CD4-positive, alpha-beta T cell treated with Interferon gamma for 1 hour (primary cell): ENCODE measurements at regions not wholly inside any gene's neighbourhood (a gene's known extent, or its start where the extent isn't known, plus 50 kb on each side); places are given as distances from the start of the nearest gene placed in this dataset.

Experiments used
- DNase-seq: peaks from one replicate; pipeline ENCODE4 v3.0.0-alpha.2; 2020

DNA sequence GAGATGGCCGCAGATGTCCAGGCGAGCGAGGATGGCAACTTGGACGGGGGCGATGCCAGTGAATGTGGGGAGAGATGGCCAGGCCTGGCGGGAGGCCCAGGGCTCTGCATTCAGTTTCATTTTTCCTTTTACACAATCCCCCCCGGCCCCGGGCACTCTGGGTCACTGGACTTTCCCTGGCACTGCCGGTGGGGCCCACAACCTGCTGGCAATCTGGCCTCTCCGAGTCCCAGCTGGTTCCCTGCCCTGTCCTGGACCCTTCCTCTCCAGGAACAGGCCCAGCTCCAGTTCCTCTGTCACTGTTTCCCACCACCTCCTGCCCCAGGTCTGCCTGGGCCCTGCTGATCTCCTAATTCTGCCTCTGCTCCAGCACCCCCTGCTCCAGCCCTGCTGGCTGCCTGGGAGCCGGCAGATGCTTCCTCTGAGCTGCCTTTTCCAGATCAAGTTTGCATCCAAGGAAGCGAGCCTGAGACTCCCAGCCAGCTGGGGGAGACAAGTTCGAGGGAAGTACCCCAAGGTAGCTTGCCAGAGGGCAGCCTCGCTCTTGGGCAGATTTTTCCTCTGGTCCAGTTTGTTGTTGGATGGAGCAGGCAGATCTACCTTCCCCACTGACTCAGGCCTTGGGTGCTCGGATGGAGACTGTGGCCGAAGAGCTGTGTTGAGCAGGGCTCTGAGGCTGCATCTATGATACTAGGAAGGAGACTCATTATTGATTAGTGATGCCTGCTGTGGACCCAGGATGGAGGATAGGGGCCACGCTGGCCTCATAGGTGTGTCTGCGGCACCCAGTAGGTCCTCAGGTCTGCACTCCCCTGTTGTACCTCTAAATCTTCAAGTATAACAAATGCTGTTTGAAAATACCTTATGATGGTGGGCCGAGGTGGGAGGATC lies 83.2 kb downstream of the CEBPB start:
- DNase-seq = no peak

DNA sequence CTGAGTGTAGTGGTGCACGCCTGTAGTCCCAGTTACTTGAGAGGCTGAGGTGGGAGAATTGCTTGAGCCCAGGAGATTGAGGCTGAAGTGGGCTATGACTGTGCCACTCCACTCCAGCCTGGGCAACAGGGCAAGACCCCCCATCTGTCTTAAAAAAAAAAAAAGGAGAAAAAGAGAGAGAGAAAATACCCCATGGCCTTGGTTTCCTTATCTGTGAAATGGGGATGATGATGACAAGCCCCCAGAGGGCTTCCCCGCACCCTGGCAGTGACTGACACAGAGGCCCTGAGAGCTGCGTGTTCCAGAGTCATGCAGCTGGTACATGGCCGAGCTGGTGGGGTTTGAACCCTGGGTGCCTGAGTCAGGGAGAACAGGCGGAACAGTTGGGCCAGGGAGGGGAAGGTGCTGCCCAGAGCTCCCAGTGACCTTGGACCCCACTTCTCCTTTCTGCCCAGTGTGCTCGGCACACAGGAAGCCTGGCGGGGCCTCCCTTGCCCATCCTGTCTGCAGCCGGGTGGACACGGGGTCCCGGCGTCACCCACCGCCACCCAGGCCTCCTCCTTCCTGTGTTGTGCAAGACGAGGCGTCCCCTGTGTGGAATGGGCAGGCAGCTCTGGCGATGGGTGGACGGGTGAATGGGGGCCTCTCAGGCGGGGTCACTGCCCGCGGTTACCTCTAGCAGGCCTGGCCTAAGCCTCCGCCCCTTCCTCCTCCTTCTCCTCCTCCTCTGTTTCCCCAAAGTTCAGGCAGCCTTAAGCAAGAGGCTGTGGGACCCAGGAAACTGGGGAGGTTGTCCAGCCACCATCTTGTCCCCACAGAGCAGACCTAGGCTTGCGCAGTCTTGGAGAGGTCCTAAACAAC lies 84.2 kb downstream of the CEBPB start:
- DNase-seq = peak; percentile 89

DNA sequence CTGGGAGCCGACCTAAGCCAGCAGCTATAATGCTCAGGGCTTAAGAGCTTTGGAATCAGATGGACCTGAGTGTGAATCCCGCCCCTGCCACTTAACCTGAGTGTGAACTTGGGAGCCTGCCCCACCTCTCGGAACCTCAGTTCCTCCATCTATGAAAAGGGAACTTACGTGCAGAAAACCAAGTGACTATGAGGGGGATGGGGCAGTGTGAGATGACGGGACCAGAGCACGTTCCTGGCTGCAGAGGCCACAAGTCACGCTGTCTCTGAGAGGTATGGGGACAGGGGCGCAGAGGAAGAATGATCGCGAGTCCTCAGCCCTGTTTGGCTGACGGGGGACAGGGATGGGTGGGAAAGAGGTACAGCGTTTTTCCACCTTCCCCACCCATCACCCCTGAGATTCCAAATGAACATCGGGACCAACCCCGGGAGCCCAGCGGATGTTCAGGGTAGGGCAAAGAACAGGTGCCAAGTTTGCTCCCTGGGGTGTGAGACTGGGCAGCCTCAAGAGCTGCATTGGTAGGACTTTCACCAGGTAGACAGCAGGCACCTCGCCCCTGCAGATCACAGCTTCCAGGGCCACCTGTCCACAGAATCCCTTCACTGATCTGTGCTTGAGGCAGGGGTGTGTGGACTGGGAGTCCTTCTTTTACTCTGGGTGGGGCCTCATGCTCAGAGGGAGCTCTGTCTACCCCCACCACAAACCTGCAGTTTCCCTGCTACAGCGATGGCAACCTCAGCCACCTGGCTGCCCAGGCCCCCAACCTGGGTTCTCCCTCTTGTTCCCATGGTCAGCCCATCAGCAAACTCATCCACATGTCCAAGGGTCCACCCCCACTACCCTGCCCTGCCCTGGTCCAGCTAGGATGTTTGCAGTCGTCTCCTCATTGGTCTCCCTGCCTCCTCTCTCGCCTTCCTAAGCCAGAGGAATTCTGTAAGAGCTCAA lies 85.8 kb downstream of the CEBPB start:
- DNase-seq = peak; percentile 64

DNA sequence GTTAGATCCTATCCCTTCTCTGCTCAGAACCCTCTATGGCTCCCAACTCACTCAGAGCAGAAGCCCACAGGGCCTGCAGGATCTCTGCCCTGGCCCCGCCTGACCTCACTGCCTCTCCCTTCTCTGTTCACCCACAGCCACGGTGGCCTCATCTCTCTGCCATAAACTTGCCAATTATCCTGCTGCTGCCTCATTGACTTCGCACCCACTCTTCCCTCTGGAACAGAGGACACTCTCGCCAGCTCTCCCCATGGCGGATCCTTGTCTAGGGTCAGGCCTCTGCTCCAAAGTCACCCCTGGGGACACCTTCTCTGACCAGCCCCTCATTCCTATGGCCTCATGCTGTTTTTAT lies 86.4 kb downstream of the CEBPB start:
- no peak for DNase-seq

DNA sequence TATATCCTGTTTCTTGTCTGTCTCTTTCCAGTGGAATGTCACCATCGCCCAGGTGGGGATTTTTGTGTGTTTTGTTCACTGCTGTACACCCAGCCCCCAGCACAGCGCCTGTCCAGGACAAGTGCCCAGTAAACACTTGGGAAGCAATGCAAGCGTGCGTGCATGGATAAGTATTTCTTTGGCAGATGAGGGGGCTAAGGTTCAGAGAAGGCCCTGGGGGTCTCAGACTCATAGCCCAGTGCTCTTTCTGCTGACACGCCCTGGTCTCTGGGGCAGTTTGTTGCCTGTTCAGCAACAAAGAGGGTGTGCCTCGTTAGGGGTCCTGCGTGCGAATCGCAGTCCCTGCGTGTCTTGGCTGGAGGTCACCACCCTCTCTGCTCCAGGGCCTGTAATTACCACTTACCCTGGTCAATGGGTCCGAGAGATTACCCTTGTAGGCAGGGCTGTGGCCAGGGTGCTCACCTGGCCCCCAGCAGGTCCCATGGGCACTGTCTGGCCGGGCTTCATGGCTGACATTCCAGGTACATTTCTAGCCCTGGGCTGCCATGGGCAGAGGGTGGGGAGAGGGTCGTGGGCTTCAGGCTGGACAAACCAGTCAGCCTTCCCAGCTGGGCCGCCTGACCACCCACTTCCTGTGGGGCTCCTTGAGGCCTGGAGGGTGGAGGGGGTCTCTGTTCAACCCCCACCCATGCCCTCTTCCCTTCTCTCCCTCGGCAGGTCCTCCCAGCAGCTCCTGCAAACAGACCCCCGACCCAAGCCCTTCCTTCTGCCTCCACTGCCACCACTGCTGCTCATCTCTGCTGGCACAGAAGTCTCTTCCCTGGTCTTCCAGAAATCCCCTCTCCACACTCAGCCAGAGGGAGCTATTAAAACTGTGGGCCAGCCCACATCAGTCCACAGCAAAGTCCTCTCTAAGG lies 87.1 kb downstream of the CEBPB start:
- DNase-seq = no peak

DNA sequence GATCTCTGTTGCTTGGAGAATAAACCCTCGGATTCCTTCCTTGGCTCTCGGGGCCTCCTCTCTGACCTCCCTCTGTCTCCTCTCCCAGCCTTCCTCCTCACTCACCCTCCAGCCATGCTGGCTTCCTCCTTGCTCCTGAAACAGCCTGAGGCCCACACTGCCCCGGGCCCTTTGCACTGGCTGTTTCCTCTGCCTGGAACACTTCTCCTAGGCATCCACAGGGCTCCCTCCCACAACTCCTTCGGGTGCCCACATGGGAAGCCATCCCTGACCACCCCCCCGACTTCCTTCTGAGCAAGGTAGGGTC lies 87.7 kb downstream of the CEBPB start:
- DNase-seq = no peak

DNA sequence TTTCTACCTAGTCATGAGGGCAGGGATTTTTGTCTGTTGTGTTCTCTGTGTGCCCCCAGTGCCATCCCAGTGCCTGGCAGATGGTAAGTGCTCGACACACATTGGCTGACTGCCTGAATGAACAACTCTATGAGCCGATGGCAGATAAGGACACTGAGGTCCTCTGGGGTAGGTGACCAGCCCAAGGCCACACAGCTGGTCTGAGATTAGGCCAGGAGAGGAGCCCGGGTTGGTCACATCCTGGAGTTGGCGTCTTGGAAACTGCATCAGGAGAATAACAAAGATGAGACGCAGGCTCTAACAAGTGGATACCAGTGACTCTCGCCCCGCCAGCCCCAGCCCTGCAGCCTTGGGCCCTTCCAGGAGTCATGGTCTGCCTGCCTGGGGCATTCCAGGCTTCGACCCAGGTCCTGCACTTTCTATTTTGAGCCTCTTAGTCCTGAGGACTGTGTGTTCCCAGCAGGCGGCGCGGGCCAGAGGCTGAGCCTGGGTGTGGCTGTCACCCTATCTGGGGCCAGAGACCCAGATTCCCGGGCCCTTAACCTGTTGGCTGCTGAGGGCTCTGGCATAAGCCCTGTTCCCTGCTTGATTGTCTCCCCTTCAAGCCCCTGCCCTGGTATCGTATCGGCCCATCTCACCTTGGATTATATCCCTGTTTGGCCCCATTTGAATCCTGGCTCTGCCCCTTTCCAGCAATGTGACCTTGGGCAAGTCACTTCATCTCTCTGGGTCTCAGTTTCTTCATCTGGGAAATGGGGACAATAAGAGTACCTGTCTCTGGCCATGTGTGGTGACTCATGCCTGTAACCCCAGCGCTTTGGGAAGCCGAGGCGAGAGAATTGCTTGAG lies 88.3 kb downstream of the CEBPB start:
- DNase-seq = no peak

DNA sequence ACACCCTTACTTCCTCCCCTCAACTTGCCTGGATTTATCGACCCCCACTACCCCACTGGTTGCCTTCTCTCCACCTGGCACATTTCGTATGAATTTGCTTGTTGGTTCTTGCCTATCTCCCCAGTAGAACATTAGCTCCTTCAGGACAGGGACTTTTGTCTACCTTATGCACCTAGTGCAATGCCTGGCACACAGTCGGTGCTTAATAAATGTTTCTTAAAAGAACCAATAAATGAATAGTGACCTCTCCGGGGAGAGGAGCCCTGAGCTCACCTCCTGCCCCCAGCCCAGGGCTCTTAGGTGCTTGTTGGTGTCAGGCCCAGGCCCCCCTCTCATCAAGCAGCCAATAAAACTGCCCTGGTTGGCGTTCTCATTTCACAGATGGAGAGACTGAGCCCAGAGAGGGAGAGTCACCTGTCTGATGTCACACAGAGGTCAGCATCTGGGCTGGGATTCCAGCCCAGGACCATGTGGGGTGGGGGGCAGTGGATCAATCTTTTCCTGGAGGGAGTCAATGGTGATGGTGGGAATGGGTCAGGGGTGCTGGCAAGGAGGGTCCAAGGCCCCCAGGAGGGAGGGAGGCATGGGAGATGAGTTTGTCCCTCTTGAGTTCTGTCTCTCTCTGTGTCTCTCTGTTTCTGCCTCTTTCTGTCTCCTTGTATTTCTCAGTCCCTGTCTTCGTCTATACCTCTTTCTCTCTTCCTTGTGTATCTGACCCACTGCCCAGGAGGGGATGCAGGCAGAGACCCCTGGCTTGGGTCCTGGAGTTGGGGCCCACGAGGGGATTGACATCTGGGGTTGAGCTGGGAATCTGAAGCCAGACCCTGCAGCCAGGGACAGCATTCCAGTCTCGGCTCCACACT lies 89.6 kb downstream of the CEBPB start:
- no peak for DNase-seq

DNA sequence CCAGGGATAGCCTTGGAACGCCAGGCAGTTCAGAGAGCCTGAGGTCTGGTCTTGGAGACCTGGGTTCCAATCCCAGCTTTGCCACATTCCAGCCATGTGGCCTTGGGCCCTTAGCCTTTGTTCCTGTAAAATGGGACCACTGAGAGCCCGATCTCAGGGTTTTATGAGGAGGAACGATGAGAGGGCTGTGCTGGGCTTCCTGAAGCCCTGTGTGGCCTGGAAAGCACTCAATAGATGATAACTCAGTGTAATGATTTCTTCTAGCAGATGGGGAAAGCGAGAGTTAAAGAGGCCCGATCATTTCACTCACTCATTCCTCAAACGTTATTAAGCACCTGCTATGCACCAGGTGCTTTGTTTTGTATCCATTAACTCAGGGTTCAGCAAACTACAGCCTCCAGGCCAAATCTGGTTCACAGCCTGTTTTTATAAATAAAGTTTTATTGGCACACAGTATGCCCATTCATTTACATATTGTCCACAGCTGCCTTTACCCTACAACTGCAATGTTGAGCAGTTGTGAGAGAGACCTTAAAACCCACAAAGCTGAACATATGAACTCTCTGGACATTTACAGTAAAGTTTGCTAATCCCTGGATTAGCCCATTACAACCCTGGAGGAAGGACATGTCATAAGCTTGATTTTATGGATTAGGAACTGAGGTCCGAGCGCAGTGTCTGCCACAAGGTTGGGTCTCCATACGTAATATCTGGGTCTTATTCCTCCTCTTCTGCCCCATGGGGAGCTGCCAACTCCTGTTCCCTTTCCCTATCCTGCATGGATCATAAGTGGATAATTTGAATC lies 90.4 kb downstream of the CEBPB start:
- no peak for DNase-seq

DNA sequence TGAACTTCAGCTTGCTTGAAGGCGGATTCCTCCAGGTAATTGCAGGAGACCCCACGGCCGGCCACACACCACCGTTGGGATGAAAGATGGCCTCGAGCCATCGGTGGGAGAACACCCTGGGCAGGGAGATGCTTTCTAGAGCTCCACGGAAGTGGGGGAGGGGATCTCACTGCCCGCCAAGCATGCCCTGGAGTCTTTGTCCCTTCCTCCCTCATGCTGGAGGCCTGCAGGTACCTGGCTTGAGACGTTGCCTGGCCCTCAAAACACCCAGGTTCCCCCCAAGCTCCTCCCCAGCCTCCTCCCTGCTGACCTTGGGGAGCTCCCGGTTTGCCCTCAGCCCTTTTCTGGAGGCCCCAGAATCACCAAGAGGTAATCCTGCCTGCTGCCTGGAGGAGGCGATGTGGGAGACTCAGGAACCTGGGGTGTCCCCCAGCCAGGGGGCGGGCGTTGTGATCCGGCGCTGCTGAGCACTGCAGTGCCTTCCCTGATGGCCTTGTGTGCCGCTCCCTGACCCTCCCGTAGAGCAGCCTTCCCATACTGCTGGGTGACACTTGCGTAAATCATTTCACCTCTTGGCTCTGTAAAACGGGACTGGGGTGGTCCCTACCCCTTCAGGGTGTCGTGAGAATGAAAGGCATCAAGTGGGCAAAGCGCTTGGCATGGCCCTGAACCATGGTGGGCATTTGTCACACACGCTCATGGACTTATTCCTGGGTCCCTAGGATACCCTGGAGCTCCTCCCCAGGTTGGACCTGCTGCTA lies 91.4 kb downstream of the CEBPB start:
- DNase-seq = no peak

DNA sequence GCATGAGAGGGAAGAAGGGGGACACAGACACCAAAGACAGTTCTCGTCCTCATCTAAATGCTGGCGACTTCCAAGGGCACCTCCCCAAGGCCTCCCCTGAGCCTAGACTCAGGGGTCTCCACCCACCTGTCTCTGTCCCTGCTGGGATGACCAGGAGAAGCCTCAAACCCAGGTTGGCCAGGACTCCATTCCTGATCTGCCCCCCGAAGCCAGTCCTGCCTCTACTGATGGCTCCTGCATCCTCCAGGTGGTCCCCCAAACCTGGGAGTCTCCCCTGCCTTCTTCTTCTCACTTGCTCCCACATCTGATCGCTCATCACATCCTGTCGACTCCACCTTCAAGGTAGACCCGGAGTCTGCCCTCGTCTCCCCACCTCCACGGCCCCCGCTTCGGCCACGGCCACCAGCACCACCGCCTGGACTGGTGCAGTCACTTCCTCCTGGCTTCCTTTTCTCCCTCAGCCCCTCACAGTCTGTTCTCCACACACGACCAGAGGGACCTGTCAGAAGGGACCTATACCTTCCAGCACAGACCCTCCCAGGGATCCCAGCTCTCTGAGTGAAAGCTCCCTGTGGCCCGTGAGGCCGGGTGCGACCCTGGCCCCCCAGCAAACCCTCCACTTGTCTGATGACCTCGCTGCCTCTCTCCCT lies 92.1 kb downstream of the CEBPB start:
- no peak for DNase-seq

DNA sequence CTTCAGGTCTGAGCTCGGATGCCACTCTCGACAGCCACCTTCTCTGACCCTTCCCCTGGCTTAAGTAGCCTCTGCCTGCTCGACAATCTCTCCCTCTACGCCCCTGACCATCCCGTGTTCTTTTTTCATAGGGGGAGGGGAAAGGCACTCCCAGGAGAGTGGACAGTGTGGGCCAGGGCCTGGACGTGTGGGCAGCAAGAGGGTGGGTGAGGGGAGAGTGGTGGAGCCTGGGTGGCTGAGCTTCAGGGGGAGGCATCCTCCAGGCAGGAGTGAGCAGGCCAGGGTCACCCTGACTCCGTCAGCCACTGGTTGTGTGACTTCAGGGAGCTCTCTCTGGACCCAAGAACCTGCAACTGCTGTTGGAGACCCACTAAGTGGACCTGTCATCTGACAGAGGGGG lies 92.7 kb downstream of the CEBPB start:
- DNase-seq = no peak

DNA sequence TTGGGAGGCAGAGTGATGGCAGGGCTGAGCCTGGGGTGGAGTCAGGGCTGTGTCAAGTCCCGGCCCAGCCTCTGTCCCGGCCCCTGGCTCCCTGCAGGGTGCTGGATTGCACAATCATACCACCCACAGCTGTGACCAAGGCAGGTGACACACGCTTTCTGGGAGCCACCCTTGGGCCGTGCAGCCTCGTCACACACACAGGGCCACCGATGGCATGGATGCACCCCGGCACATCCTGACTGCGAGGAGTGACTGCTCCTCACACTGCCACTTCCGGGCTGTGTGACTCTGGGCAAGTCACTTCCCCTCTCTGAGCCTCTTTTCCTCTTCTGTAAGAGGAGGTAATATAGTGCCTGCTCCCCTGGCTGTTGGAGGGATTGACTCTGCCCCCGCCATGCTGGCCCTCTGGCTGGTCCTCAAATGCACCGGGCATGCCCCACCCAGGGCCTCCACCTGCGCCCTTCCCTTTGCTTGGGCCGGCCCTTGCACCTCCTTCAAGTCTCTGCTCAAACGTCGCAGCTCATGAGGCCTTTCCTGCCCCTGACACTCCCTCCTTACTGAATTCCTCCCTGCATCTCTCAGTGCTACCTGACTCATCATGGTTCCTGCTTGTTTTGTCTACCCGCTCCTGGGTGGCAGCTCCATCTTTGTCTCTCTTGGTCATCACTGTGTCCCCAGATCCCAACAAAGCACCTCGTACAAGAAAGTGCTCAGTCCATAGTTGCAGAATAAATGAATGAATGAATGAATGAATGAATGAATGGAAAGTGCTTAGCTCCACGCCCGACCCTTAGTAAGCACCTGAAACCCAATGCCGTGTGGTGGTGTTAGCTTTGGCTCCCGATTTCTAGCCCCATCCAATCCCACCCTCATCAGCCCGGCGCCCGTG lies 93.5 kb downstream of the CEBPB start:
- peak; percentile 84 for DNase-seq

DNA sequence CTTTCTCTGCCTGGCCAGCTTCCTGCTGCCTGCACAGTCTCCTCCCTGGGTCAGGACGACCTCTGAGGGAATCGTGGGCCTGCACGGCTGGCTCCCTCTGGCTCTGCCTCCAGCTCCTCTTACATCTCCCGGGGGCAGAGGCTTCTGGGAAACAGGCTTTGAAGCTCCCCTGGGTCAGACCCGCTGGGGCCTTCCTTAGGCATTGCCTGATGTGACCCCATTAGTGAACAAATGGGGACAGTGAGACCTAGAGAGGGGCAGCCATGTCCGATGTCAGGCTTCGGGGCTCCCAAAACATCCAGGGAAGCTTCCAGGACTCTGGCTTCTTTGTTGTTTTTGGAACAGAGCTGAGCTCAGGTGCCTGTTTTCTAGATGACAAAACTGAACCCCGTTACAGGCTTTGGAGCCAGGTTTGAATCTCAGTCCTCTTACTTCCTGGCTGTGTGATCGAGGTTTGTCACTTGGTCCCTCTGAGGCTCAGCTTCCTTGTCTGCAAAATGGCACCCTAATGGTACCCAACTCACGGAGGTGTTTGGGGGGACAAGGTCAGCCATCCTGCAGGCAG lies 94.3 kb downstream of the CEBPB start:
- DNase-seq = no peak

DNA sequence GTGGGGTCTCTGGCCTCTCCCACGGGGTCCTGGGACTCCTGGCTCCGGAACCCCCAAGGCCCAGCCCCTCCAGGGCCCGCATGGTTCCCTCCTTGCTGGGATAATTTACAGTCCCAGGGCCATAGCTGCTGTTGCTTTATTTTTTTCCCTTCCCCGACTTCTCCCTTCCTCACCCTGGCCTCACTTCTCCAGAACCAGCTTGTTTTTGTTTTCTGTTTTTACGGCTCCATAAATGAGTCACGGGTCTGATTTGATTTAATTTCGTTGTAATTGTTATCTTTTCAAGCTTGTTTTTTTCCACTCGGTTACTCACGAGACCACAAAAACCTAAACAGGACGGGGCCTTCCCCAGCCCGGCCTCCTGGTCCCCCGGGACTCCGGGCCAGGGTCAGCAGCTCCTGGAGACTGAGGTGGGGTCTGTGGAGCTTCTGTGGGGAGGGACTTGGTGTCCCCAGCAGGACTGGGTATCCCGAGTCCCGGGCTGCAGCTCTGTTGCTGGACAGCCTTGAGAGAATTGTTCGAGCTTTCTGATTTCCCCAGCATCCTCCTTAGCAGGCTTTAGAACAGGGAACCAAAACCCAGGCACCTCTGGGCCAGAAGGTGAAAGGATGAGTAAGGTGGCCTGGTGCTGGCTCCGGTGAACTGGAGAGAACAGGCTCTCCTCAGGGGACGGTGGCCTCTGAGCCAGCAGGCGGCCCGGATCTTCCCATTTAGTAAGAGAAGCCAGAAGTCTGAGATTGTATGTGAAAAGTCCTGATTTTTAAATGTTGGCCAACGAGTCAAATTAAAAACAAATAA lies 94.9 kb downstream of the CEBPB start:
- no peak for DNase-seq

DNA sequence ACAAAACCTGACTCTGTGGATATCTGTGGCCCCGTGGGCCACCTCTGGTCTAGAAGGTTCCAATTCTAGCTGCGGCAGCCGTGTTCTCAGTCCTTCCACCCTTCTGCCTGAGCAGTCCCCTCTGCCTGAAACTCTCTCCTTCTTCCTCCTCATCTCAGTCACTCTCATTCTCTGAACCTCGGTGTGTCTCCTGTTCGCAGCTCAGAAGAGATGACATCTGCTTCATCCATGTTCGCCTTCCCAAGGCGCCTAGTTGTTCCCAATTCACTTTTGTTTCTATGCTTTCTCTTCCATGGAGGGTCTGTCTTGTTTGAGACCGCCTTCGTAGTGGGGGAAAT lies 95.5 kb downstream of the CEBPB start:
- no peak for DNase-seq
